Progenitor cell of endocrine pancreas (in vitro differentiated cells): ENCODE measurements at regions not wholly inside any gene's neighbourhood (a gene's known extent, or its start where the extent isn't known, plus 50 kb on each side); places are given as distances from the start of the nearest gene placed in this dataset.

Experiments used
- DNase-seq: peaks from one replicate; pipeline ENCODE4 v3.0.0; 2021; ENCODE audit warnings: low spot score; ENCODE audit not compliant: unreplicated experiment
- H3K27ac Mint-ChIP-seq: 2 replicates; pipeline ENCODE4 v1.8.0; 2021; ENCODE audit warnings: mild to moderate bottlenecking, moderate library complexity, mixed read lengths
- H3K27me3 Mint-ChIP-seq: 2 replicates; pipeline ENCODE4 v1.8.0; 2021; ENCODE audit warnings: mixed read lengths
- H3K36me3 Mint-ChIP-seq: 2 replicates; pipeline ENCODE4 v1.8.0; 2022; ENCODE audit warnings: mixed read lengths; ENCODE audit not compliant: insufficient read depth
- H3K4me1 Mint-ChIP-seq: 2 replicates; pipeline ENCODE4 v1.8.0; 2021; ENCODE audit warnings: low read depth, mixed read lengths
- H3K4me3 Mint-ChIP-seq: 2 replicates; pipeline ENCODE4 v1.8.0; 2021; ENCODE audit warnings: low read depth, mild to moderate bottlenecking, moderate library complexity, mixed read lengths
- H3K9me3 Mint-ChIP-seq: 2 replicates; pipeline ENCODE4 v1.8.0; 2021; ENCODE audit warnings: low read depth, mixed read lengths
- TF ChIP-seq, protein P1 (sequence below): fragments of 200-600 bp; sonication (generic); IDR thresholded peaks from one replicate; pipeline ENCODE4 v1.5.0; 2021; ENCODE audit warnings: antibody characterized with exemption, mild to moderate bottlenecking; ENCODE audit not compliant: unreplicated experiment

DNA sequence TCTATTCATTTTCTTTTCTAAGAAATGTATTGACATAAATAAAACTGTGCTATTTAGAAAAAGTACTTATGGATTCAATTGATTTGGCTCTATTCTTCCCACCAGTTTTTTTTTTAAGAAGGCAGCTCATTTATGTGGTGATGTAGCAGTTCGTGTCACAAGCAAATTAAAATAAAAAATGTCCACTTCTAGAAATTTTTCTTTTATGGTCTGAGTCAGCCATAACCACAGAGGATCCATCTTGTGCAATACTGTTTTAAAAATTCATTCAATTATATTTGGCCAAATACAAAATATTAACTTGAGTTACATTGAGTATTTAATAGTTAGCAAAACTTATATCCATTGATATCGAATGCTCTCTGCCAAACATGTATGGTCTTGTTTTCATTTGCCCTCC is 207.9 kb upstream of the FAT1 start:
- no peak overlapping the region for H3K27ac Mint-ChIP-seq
- H3K4me3 Mint-ChIP-seq: no peak overlapping the region
- TF ChIP-seq, protein P1, sequence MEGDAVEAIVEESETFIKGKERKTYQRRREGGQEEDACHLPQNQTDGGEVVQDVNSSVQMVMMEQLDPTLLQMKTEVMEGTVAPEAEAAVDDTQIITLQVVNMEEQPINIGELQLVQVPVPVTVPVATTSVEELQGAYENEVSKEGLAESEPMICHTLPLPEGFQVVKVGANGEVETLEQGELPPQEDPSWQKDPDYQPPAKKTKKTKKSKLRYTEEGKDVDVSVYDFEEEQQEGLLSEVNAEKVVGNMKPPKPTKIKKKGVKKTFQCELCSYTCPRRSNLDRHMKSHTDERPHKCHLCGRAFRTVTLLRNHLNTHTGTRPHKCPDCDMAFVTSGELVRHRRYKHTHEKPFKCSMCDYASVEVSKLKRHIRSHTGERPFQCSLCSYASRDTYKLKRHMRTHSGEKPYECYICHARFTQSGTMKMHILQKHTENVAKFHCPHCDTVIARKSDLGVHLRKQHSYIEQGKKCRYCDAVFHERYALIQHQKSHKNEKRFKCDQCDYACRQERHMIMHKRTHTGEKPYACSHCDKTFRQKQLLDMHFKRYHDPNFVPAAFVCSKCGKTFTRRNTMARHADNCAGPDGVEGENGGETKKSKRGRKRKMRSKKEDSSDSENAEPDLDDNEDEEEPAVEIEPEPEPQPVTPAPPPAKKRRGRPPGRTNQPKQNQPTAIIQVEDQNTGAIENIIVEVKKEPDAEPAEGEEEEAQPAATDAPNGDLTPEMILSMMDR: no peak
- peaks cover 4% of the 10 kb centered on the region for H3K4me1 Mint-ChIP-seq
- H3K36me3 Mint-ChIP-seq: no peaks in the 10 kb centered on the region
- H3K9me3 Mint-ChIP-seq: peaks cover 4% of the 10 kb centered on the region
- no peak for DNase-seq
- H3K27me3 Mint-ChIP-seq: no peaks in the 10 kb centered on the region

DNA sequence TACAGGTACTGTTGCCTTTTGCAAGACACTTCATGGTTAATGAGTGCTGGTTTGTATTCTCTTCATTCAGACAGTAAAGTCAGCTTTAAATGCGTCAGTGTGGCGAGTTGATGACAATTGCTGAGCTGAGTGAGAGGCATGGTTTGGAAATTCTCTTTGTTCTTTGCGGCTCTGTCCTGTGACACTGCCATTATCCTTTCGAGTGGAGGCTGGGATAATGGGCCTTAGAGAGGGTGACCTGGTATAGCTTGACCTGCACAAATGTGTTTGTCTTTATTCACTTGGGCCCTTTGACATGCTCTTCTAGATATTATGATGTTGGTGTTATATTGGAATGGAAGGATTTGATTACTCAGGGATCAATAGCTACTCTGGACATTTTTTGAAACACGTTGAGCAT is 208.5 kb upstream of the FAT1 start:
- TF ChIP-seq, protein P1: no peak
- H3K27ac Mint-ChIP-seq: no peak overlapping the region
- H3K9me3 Mint-ChIP-seq: peaks cover 4% of the 10 kb centered on the region
- H3K27me3 Mint-ChIP-seq: no peaks in the 10 kb centered on the region
- peaks cover 6% of the 10 kb centered on the region for H3K4me1 Mint-ChIP-seq
- no peak overlapping the region for H3K4me3 Mint-ChIP-seq
- no peak for DNase-seq
- no peaks in the 10 kb centered on the region for H3K36me3 Mint-ChIP-seq

DNA sequence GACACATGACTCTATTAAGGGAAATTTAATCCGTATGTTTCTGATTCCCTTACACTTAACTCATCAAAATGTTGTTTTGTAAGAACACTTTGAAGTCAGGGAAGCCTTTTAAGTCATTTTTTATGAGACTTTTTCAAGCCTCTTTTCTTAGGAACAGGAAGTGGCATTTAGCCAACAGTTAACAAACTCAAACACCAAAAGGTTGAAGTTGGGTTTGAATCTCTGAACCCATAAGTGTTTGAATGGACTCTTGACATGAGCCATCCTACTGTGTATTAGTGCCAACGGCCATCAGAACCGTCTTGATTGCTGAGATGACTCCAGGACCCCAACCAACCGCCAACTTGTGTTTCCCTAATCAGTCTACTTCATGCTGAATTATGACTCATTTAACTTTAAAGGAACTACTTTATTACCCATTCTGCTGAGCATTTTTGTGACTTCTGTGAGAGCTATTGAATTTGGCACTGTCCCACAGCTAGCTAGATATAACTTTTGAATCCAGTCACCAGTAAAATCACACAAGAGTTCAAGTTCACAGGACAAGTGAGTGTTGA is 209.1 kb upstream of the FAT1 start:
- DNase-seq: no peak
- H3K27me3 Mint-ChIP-seq: no peaks in the 10 kb centered on the region
- H3K36me3 Mint-ChIP-seq: no peaks in the 10 kb centered on the region
- no peak overlapping the region for H3K27ac Mint-ChIP-seq
- TF ChIP-seq, protein P1: no peak
- peaks cover 6% of the 10 kb centered on the region for H3K4me1 Mint-ChIP-seq
- no peak overlapping the region for H3K4me3 Mint-ChIP-seq
- peaks cover 4% of the 10 kb centered on the region for H3K9me3 Mint-ChIP-seq

DNA sequence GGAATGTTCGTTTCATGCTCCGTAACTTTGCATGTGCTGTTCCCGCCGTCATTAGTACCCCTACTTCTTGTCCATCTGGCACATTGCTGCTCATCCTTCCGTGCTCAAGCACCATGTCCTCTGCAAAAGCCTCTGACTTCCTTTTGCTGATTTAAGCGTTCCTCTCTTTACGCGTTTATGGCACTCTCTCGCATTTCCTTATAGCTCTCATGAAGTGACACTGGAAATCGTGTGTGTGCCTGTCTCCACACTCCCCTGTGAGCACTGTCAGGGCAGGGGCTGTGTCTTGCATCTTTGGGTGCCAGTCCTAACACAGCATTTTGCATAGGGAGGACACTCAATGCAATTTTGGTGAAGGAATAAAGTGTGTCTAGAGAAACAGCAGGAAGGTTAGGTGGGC is 210.6 kb upstream of the FAT1 start:
- TF ChIP-seq, protein P1: no peak

DNA sequence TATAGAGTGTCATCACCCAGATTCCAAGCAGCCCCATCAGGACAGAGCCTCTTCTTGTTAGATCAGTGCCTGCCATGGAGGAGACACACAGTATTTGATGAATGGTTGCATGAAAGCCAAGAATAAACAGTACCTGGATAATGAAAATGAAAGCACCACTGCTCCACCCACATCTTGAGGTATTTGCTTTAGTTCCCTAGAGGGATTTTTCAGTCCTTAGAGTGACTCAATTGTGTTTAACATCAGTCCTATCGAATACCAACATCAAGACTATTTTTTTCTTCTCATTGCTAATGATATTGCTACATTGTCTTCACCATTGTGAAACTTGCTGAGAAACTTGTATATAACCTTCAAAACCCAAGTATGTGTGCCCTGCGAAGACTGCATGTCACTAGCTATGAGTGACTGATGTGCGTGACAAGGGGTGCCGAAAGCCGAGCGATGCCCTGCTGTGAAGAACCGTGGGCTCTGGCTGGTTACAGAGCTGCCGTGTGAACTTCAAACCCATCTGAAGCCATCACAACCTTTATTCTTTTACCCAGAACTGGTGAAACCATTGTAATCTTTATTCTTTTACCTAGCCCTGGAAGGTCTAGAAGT is 211.3 kb upstream of the FAT1 start:
- H3K4me3 Mint-ChIP-seq: no peak overlapping the region
- TF ChIP-seq, protein P1: no peak
- H3K9me3 Mint-ChIP-seq: peaks cover 2% of the 10 kb centered on the region
- DNase-seq: no peak
- H3K4me1 Mint-ChIP-seq: peaks cover 6% of the 10 kb centered on the region
- H3K27ac Mint-ChIP-seq: no peak overlapping the region
- no peaks in the 10 kb centered on the region for H3K36me3 Mint-ChIP-seq
- H3K27me3 Mint-ChIP-seq: no peaks in the 10 kb centered on the region

More for the DNA sequence above, 210.6 kb upstream of the FAT1 start:
- peaks cover 4% of the 10 kb centered on the region for H3K9me3 Mint-ChIP-seq
- no peak for DNase-seq
- H3K36me3 Mint-ChIP-seq: no peaks in the 10 kb centered on the region
- H3K4me1 Mint-ChIP-seq: peaks cover 6% of the 10 kb centered on the region
- H3K27me3 Mint-ChIP-seq: no peaks in the 10 kb centered on the region
- H3K4me3 Mint-ChIP-seq: no peak overlapping the region
- H3K27ac Mint-ChIP-seq: no peak overlapping the region
